ENCODE measurements at regions not wholly inside any gene's neighbourhood (a gene's known extent, or its start where the extent isn't known, plus 50 kb on each side); places are given as distances from the start of the nearest gene placed in this dataset.

GRCh38 chr10:128808921-128809440, 658.1 kb upstream of the MGMT start:
- H3K27me3 ChIP-seq (ENCODE audit: control insufficient read depth in 3 of 3, insufficient read depth in 3 of 3, low read length in 2 of 3), result no peaks in the 10 kb centered on the region
- TF ChIP-seq, protein P1, sequence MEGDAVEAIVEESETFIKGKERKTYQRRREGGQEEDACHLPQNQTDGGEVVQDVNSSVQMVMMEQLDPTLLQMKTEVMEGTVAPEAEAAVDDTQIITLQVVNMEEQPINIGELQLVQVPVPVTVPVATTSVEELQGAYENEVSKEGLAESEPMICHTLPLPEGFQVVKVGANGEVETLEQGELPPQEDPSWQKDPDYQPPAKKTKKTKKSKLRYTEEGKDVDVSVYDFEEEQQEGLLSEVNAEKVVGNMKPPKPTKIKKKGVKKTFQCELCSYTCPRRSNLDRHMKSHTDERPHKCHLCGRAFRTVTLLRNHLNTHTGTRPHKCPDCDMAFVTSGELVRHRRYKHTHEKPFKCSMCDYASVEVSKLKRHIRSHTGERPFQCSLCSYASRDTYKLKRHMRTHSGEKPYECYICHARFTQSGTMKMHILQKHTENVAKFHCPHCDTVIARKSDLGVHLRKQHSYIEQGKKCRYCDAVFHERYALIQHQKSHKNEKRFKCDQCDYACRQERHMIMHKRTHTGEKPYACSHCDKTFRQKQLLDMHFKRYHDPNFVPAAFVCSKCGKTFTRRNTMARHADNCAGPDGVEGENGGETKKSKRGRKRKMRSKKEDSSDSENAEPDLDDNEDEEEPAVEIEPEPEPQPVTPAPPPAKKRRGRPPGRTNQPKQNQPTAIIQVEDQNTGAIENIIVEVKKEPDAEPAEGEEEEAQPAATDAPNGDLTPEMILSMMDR (IDR thresholded peaks at IDR 0.05; ENCODE audit: control extremely low read depth, extremely low read depth), result no peak
- H3K9me3 ChIP-seq (ENCODE audit: control insufficient read depth in 4 of 4, insufficient read depth in 3 of 4, low read length in 3 of 4), result peaks cover 0 to 8% (median 0%) of the 10 kb centered on the region in 4 donors
- ATAC-seq (ENCODE audit: insufficient read depth, low FRiP score) (no peak), DNase-seq (no peak)
- H3K36me3 ChIP-seq (ENCODE audit: control insufficient read depth in 4 of 4, insufficient read depth in 4 of 4, low read length in 4 of 4), result no peaks in the 10 kb centered on the region
- peaks cover 0 to 20% (median 0%) of the 10 kb centered on the region in 5 donors for H3K4me1 ChIP-seq (ENCODE audit: control insufficient read depth in 5 of 5, insufficient read depth in 5 of 5, low read length in 5 of 5)
- 70 to 79% methylated on average over 4 of the region's 4 CpGs for WGBS, 2 donors
- no peak overlapping the region for H3K9ac ChIP-seq (ENCODE audit: insufficient read depth in 1 of 2, low read length in 2 of 2)
- no peak overlapping the region for H3K4me3 ChIP-seq
- H3K27ac ChIP-seq (ENCODE audit: low read depth in 1 of 2, low read length in 1 of 2), result no peak overlapping the region

DNA sequence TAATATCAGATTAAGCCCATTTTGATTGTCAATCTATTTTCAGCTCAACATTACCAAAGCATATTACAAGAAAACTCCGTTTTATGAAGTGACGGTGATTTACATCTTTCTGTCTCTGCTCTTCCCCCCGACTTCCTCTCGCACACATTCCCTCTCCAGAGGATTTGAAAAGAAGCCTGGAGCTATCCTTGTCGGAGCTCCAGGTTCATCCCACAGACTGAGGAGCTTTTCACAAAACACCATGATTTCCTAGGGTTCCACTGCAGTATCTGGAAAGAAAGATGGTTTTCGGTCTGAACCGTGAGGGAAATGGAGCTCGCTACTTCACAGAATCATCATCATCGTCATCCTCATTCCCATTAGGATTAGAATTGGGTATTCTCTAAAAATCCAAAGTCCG, 655.5 kb upstream of the MGMT start:
- WGBS, 2 donors, result 80 to 85% methylated on average over 10 of the region's 10 CpGs
- TF ChIP-seq, protein P1 (IDR thresholded peaks at IDR 0.05; ENCODE audit: control extremely low read depth, extremely low read depth), result no peak
- DNase-seq (peak in 2 of 3 donors; percentile 22 to 60), ATAC-seq (ENCODE audit: insufficient read depth, low FRiP score) (no peak)
- H3K4me3 ChIP-seq, result no peak overlapping the region
- H3K27me3 ChIP-seq (ENCODE audit: control insufficient read depth in 3 of 3, insufficient read depth in 3 of 3, low read length in 2 of 3), result no peaks in the 10 kb centered on the region
- H3K36me3 ChIP-seq (ENCODE audit: control insufficient read depth in 4 of 4, insufficient read depth in 4 of 4, low read length in 4 of 4), result no peaks in the 10 kb centered on the region
- H3K4me1 ChIP-seq (ENCODE audit: control insufficient read depth in 5 of 5, insufficient read depth in 5 of 5, low read length in 5 of 5), result peaks cover 0 to 28% (median 0%) of the 10 kb centered on the region in 5 donors
- no peak overlapping the region for H3K27ac ChIP-seq (ENCODE audit: low read depth in 1 of 2, low read length in 1 of 2)
- H3K9ac ChIP-seq (ENCODE audit: insufficient read depth in 1 of 2, low read length in 2 of 2), result no peak overlapping the region
- H3K9me3 ChIP-seq (ENCODE audit: control insufficient read depth in 4 of 4, insufficient read depth in 3 of 4, low read length in 3 of 4), result peaks cover 0 to 6% (median 0%) of the 10 kb centered on the region in 4 donors

GRCh38 chr10:128812000-128812399, 655.0 kb upstream of the MGMT start:
- Histone ChIP-seq H3K4me1 (ENCODE audit: control insufficient read depth in 5 of 5, insufficient read depth in 5 of 5, low read length in 5 of 5) (peaks cover 0 to 28% (median 0%) of the 10 kb centered on the region in 5 donors), H3K4me3 (no peak overlapping the region), H3K9me3 (ENCODE audit: control insufficient read depth in 4 of 4, insufficient read depth in 3 of 4, low read length in 3 of 4) (peaks cover 0 to 6% (median 0%) of the 10 kb centered on the region in 4 donors), H3K27me3 (ENCODE audit: control insufficient read depth in 3 of 3, insufficient read depth in 3 of 3, low read length in 2 of 3) (no peaks in the 10 kb centered on the region), H3K27ac (ENCODE audit: low read depth in 1 of 2, low read length in 1 of 2) (no peak overlapping the region), H3K36me3 (ENCODE audit: control insufficient read depth in 4 of 4, insufficient read depth in 4 of 4, low read length in 4 of 4) (no peaks in the 10 kb centered on the region), H3K9ac (ENCODE audit: insufficient read depth in 1 of 2, low read length in 2 of 2) (no peak overlapping the region)
- 63 to 68% methylated on average over 15 of the region's 15 CpGs for WGBS, 2 donors
- DNase-seq (peak; percentile 45 to 88 (median 54)), ATAC-seq (ENCODE audit: insufficient read depth, low FRiP score) (no peak)
- TF ChIP-seq, protein P1 (IDR thresholded peaks at IDR 0.05; ENCODE audit: control extremely low read depth, extremely low read depth), result no peak

DNA sequence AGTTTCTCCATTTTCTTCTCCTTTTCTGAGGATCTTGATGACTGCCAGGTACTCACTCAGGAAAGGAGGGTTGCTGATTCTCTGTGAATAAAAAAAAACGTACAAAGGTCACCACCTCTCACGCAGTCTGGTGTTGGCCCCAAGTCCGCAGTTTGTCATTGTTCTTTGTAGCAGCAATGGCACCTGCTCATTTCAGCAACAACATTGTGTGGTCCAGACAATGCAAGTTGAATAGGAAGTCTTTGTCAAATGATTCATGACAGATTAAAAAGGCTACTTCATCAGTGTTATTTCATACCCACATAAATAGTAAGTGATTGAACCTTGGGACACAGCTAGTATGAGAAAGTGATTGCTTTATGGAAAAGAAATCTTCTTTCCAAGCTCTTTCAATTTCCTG, 653.5 kb upstream of the MGMT start:
- 45 to 58% methylated on average over 3 of the region's 3 CpGs for WGBS, 2 donors
- no peak overlapping the region for H3K27ac ChIP-seq (ENCODE audit: low read depth in 1 of 2, low read length in 1 of 2)
- TF ChIP-seq, protein P1 (IDR thresholded peaks at IDR 0.05; ENCODE audit: control extremely low read depth, extremely low read depth), result no peak
- no peak overlapping the region for H3K4me3 ChIP-seq
- no peaks in the 10 kb centered on the region for H3K27me3 ChIP-seq (ENCODE audit: control insufficient read depth in 3 of 3, insufficient read depth in 3 of 3, low read length in 2 of 3)
- peaks cover 0 to 28% (median 0%) of the 10 kb centered on the region in 5 donors for H3K4me1 ChIP-seq (ENCODE audit: control insufficient read depth in 5 of 5, insufficient read depth in 5 of 5, low read length in 5 of 5)
- H3K9ac ChIP-seq (ENCODE audit: insufficient read depth in 1 of 2, low read length in 2 of 2), result no peak overlapping the region
- H3K36me3 ChIP-seq (ENCODE audit: control insufficient read depth in 4 of 4, insufficient read depth in 4 of 4, low read length in 4 of 4), result no peaks in the 10 kb centered on the region
- ATAC-seq (ENCODE audit: insufficient read depth, low FRiP score) (no peak), DNase-seq (no peak)
- H3K9me3 ChIP-seq (ENCODE audit: control insufficient read depth in 4 of 4, insufficient read depth in 3 of 4, low read length in 3 of 4), result peaks cover 0 to 3% (median 0%) of the 10 kb centered on the region in 4 donors

Measured in lung (tissue), 11 donors.